GM12891 (cell line): ENCODE measurements at regions not wholly inside any gene's neighbourhood (a gene's known extent, or its start where the extent isn't known, plus 50 kb on each side); places are given as distances from the start of the nearest gene placed in this dataset.

ENCODE experiments used
- POLR2A ChIP-seq: IDR thresholded peaks from 2 replicates; pipeline ENCODE4 v1.6.1; 2011; ENCODE audit warnings: low read depth, low read length, control low read depth
- POLR2AphosphoS5 ChIP-seq: IDR thresholded peaks from 2 replicates; pipeline ENCODE4 v1.6.1; 2011; ENCODE audit warnings: low read depth, low read length, control low read depth

DNA sequence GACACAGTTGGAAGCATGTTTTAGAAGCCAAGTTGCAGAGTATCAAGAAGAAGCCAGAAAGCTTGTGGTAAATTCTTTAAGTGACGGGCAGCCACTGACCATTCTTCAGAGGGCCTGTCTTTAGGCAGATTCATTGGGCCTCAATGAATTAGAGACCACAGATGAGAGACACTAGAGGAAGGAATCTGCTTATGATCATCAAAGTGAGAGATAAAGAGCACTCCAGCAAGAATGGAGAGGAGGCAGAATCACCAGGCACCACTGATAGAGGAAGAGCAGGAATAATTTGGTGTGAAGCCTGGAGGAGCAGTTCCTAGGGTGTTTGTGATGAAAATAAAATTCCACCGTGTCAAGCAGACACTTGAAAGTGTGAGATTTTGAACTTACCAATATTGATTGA, 365.9 kb upstream of the SLC30A5 start:
- no peak for TF ChIP-seq POLR2A
- no peak for TF ChIP-seq POLR2AphosphoS5
